ENCODE measurements at regions not wholly inside any gene's neighbourhood (a gene's known extent, or its start where the extent isn't known, plus 50 kb on each side); places are given as distances from the start of the nearest gene placed in this dataset.

- no peak for TF ChIP-seq CTCF (IDR thresholded peaks at IDR 0.05)
- no peak for TF ChIP-seq POLR2A (IDR thresholded peaks at IDR 0.05)
Measured at GRCh38 chr1:195332102-195332501, 1276.1 kb downstream of the KCNT2 start.
